ENCODE measurements at regions not wholly inside any gene's neighbourhood (a gene's known extent, or its start where the extent isn't known, plus 50 kb on each side); places are given as distances from the start of the nearest gene placed in this dataset.

GRCh38 chr5:10921160-10921559 lies 160.1 kb upstream of the DAP start:
- H3K9me3 ChIP-seq: no peaks in the 10 kb centered on the region
- no peaks in the 10 kb centered on the region for H3K36me3 ChIP-seq
- no peak overlapping the region for H3K4me3 ChIP-seq (ENCODE audit: low read depth in 1 of 2, low read length in 1 of 2)
- no peak overlapping the region for H3K27ac ChIP-seq
- no peak for TF ChIP-seq CTCF (IDR thresholded peaks at IDR 0.05)
- no peaks in the 10 kb centered on the region for H3K4me1 ChIP-seq (ENCODE audit: control insufficient read depth in 1 of 2, insufficient read depth in 1 of 2, low read depth in 1 of 2, low read length in 1 of 2)
- no peaks in the 10 kb centered on the region for H3K27me3 ChIP-seq

DNA sequence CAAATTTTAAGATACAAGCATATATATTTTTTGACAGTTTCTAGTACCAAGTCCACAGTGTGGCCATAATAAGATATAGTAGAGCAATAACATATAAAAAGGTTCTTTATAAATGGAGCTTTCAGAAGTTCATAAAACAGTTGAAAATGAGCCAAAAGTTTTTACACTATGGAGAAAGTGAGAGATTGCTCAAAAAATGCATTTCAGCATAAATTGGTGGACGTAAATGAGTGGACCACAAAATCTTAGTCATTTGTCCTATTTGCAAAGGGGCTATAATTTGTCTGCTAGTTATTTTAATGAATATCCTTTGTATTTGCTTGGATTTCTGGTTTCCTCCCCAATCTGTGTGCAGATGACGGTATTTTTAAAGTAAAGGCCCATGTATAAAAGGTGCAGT lies 159.4 kb upstream of the DAP start:
- Histone ChIP-seq H3K27me3 (peaks cover 4% of the 10 kb centered on the region), H3K36me3 (no peaks in the 10 kb centered on the region), H3K27ac (no peak overlapping the region), H3K9me3 (no peaks in the 10 kb centered on the region), H3K4me1 (ENCODE audit: control insufficient read depth in 1 of 2, insufficient read depth in 1 of 2, low read depth in 1 of 2, low read length in 1 of 2) (no peaks in the 10 kb centered on the region), H3K4me3 (ENCODE audit: low read depth in 1 of 2, low read length in 1 of 2) (no peak overlapping the region)
- TF ChIP-seq CTCF (IDR thresholded peaks at IDR 0.05): no peak

DNA sequence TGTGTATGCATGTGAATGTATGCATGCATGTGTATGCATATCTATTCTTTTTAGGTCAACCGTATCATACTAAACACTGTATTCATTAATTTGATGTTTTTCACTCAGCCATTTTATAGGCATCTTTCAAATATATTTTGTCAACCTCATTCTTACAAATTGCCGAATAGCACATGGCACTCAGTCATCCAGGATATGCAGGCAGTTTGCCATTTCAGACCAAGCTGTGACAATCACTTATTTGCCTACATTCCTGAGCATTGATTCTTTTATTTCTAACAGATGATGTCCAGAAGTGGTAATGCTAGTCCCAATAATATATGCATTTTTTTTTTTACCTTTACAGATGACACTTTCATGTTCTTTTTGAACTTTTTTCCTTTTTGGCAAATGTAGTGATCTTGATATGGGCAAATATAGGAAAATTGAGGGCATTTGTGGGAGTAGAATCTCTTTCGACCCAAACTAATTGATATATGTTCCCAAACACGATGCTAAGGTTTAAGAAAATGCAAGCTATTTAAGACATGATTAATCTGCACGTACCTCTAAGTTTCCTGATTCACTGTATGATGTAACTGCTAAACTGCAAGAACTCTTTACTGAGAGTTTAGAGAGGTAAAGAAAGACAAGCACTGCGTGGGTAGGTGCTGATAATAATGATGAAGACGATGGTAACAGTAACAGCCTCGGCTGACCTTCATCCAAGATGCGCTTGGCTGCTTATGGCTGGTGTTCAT lies 153.9 kb upstream of the DAP start:
- Histone ChIP-seq H3K36me3 (no peaks in the 10 kb centered on the region), H3K27me3 (peaks cover 12% of the 10 kb centered on the region), H3K4me3 (ENCODE audit: low read depth in 1 of 2, low read length in 1 of 2) (no peak overlapping the region), H3K4me1 (ENCODE audit: control insufficient read depth in 1 of 2, insufficient read depth in 1 of 2, low read depth in 1 of 2, low read length in 1 of 2) (no peaks in the 10 kb centered on the region), H3K9me3 (no peaks in the 10 kb centered on the region), H3K27ac (no peak overlapping the region)
- no peak for TF ChIP-seq CTCF (IDR thresholded peaks at IDR 0.05)

- no peak for TF ChIP-seq CTCF (IDR thresholded peaks at IDR 0.05)
- Histone ChIP-seq H3K27me3 (peaks cover 12% of the 10 kb centered on the region), H3K9me3 (no peaks in the 10 kb centered on the region), H3K4me1 (ENCODE audit: control insufficient read depth in 1 of 2, insufficient read depth in 1 of 2, low read depth in 1 of 2, low read length in 1 of 2) (no peaks in the 10 kb centered on the region), H3K36me3 (no peaks in the 10 kb centered on the region), H3K4me3 (ENCODE audit: low read depth in 1 of 2, low read length in 1 of 2) (no peak overlapping the region), H3K27ac (no peak overlapping the region)
Measured at GRCh38 chr5:10913841-10914240, 152.8 kb upstream of the DAP start.

- Histone ChIP-seq H3K9me3 (no peaks in the 10 kb centered on the region), H3K4me3 (ENCODE audit: low read depth in 1 of 2, low read length in 1 of 2) (no peak overlapping the region), H3K36me3 (no peaks in the 10 kb centered on the region), H3K27me3 (peaks cover 12% of the 10 kb centered on the region), H3K27ac (no peak overlapping the region), H3K4me1 (ENCODE audit: control insufficient read depth in 1 of 2, insufficient read depth in 1 of 2, low read depth in 1 of 2, low read length in 1 of 2) (no peaks in the 10 kb centered on the region)
- TF ChIP-seq CTCF (IDR thresholded peaks at IDR 0.05): no peak
Measured at GRCh38 chr5:10913181-10913810, 152.3 kb upstream of the DAP start.
